A549 (cell line): ENCODE measurements at regions not wholly inside any gene's neighbourhood (a gene's known extent, or its start where the extent isn't known, plus 50 kb on each side); places are given as distances from the start of the nearest gene placed in this dataset.

ENCODE experiments used
- ATAC-seq, 2 experiments: fragments of 200-7000 bp in 1 of 2; fragments of >200 bp in 1 of 2; cut with Nextera tagmentation in 1 of 2; cut with Tn5 transposase in 1 of 2; 3 replicates each; pipeline versions ENCODE4 v1.8.0 to v1.9.1; 2018 to 2020; ENCODE audit warnings: mild to moderate bottlenecking in 1 of 2, moderate library complexity in 1 of 2
- CTCF ChIA-PET: fragments of 300-600 bp; sonication (Branson Sonifier 250); formaldehyde crosslinking; extraction: SDS; loops from one replicate; lab custom pipeline; 2021; ENCODE audit warnings: antibody characterized with exemption, inconsistent platforms; lab: Yijun Ruan, JAX
- POLR2A ChIA-PET: fragments of 350-600 bp; formaldehyde crosslinking; extraction: SDS; loops from one replicate; lab custom pipeline; 2021; ENCODE audit warnings: antibody characterized with exemption, inconsistent platforms; lab: Yijun Ruan, JAX
- DNase-seq, 2 experiments: peaks; one replicate each; pipeline versions ENCODE4 v3.0.0 to v3.0.0-alpha.2; 2011 to 2016; ENCODE audit warnings: low read depth in 1 of 2, low spot score in 1 of 2
- FAIRE-seq: peaks from 2 replicates; lab custom pipeline; 2011; peaks lifted over from hg19 to GRCh38; lab: Jason Lieb, UNC
- H3K27ac ChIP-seq, 2 experiments: fragments of >200 bp; sonication (Bioruptor Twin); formaldehyde crosslinking; 3 replicates each; pipeline ENCODE4 v1.5.1; 2016 to 2017
- H3K4me1 ChIP-seq: fragments of >200 bp; sonication (Bioruptor Twin); formaldehyde crosslinking; 3 replicates; pipeline ENCODE4 v1.6.1; 2016
- H3K4me2 ChIP-seq: fragments of >200 bp; sonication (Bioruptor Twin); formaldehyde crosslinking; 3 replicates; pipeline ENCODE4 v1.6.1; 2016
- H3K4me3 ChIP-seq: fragments of >200 bp; sonication (Bioruptor Twin); formaldehyde crosslinking; 3 replicates; pipeline ENCODE4 v1.5.1; 2016
- H3K9me3 ChIP-seq: fragments of >200 bp; sonication (Bioruptor Twin); formaldehyde crosslinking; 3 replicates; pipeline ENCODE4 v1.6.1; 2016
- CBX8 ChIP-seq: fragments of 200-600 bp; sonication (generic); IDR thresholded peaks from 2 replicates; pipeline ENCODE4 v1.6.1; 2016
- CEBPB ChIP-seq, 2 experiments: fragments of >200 bp in 1 of 2; sonication (Bioruptor Twin) in 1 of 2; formaldehyde crosslinking in 1 of 2; IDR thresholded peaks; 2 replicates each; pipeline ENCODE4 v1.6.1; 2012 to 2016
- CHD4 ChIP-seq: fragments of 200-600 bp; sonication (generic); IDR thresholded peaks from 2 replicates; pipeline ENCODE4 v1.6.1; 2016; ENCODE audit warnings: antibody characterized with exemption, mild to moderate bottlenecking, borderline replicate concordance
- EHF ChIP-seq: fragments of 250-450 bp; sonication (Bioruptor Pico); IDR thresholded peaks from 2 replicates; pipeline ENCODE4 v1.5.0; 2020; ENCODE audit warnings: mild to moderate bottlenecking
- ESRRA ChIP-seq: fragments of 150-350 bp; IDR thresholded peaks from 2 replicates; pipeline ENCODE4 v1.6.1; 2014; ENCODE audit warnings: mild to moderate bottlenecking, low read length, borderline replicate concordance
- FOSL2 ChIP-seq, 2 experiments: fragments of 450-650 bp in 1 of 2; fragments of >200 bp in 1 of 2; sonication (Bioruptor Twin) in 1 of 2; formaldehyde crosslinking; IDR thresholded peaks; 2 replicates each; pipeline versions ENCODE4 v1.5.0 to v1.6.1; 2016 to 2020; ENCODE audit warnings: mild to moderate bottlenecking in 1 of 2, moderate library complexity in 1 of 2
- GATA3 ChIP-seq: IDR thresholded peaks from 2 replicates; pipeline ENCODE4 v1.6.1; 2012; ENCODE audit warnings: borderline replicate concordance
- HDAC2 ChIP-seq: fragments of 200-600 bp; sonication (generic); IDR thresholded peaks from 2 replicates; pipeline ENCODE4 v1.6.1; 2016
- KDM1A ChIP-seq: fragments of 200-600 bp; sonication (generic); IDR thresholded peaks from 2 replicates; pipeline ENCODE4 v1.6.1; 2016; ENCODE audit warnings: low read depth, mild to moderate bottlenecking
- KDM5A ChIP-seq: fragments of 200-600 bp; sonication (generic); IDR thresholded peaks from 2 replicates; pipeline ENCODE4 v1.6.1; 2016; ENCODE audit warnings: antibody characterized with exemption, mild to moderate bottlenecking
- MYC ChIP-seq: IDR thresholded peaks from 2 replicates; pipeline ENCODE4 v1.6.1; 2012; ENCODE audit warnings: mild to moderate bottlenecking, inconsistent platforms, low read length, improper control_type of control experiment, borderline replicate concordance
- NFE2L2 ChIP-seq: fragments of 150-350 bp; conservative IDR thresholded peaks from 2 replicates; pipeline ENCODE4 v1.6.1; 2014; ENCODE audit warnings: low read length
- NPAS2 ChIP-seq: fragments of 250-450 bp; sonication (Bioruptor Pico); IDR thresholded peaks from 2 replicates; pipeline ENCODE4 v1.8.0; 2022; ENCODE audit warnings: mild to moderate bottlenecking, moderate library complexity, borderline replicate concordance
- NR3C1 ChIP-seq: fragments of >200 bp; sonication (Bioruptor Twin); formaldehyde crosslinking; IDR thresholded peaks from 3 replicates; pipeline ENCODE4 v1.6.1; 2017
- PHF8 ChIP-seq: fragments of 200-600 bp; sonication (generic); IDR thresholded peaks from 2 replicates; pipeline ENCODE4 v1.6.1; 2016; ENCODE audit warnings: low read depth, mild to moderate bottlenecking, antibody characterized with exemption, moderate library complexity, borderline replicate concordance
- POLR2A ChIP-seq: IDR thresholded peaks from 2 replicates; pipeline ENCODE4 v1.6.1; 2012; ENCODE audit warnings: mild to moderate bottlenecking, low read length
- RCOR1 ChIP-seq: fragments of 150-350 bp; IDR thresholded peaks from 2 replicates; pipeline ENCODE4 v1.6.1; 2014; ENCODE audit warnings: antibody characterized with exemption, low read length, low read depth
- RNF2 ChIP-seq: fragments of 200-600 bp; sonication (generic); IDR thresholded peaks from 2 replicates; pipeline ENCODE4 v1.6.1; 2016; ENCODE audit warnings: low read depth, mild to moderate bottlenecking, antibody characterized with exemption, moderate library complexity, borderline replicate concordance
- SMC3 ChIP-seq: fragments of >200 bp; sonication (Bioruptor Twin); formaldehyde crosslinking; IDR thresholded peaks from 3 replicates; pipeline ENCODE4 v1.6.1; 2018; ENCODE audit warnings: inconsistent platforms
- SREBF2 ChIP-seq: fragments of 450-650 bp; IDR thresholded peaks from 2 replicates; pipeline ENCODE4 v1.6.1; 2014; ENCODE audit warnings: mild to moderate bottlenecking, moderate library complexity
- TP53 ChIP-seq: fragments of 250-450 bp; sonication (Bioruptor Pico); IDR thresholded peaks from 2 replicates; pipeline ENCODE4 v1.5.0; 2021; ENCODE audit warnings: mild to moderate bottlenecking, moderate library complexity
- ZC3H11A ChIP-seq: fragments of 450-650 bp; IDR thresholded peaks from 2 replicates; pipeline ENCODE4 v1.6.1; 2014; ENCODE audit warnings: antibody characterized with exemption, mild to moderate bottlenecking
- ZSCAN20 ChIP-seq: fragments of 250-450 bp; sonication (Bioruptor Pico); IDR thresholded peaks from 2 replicates; pipeline ENCODE4 v1.8.0; 2022; ENCODE audit warnings: mild to moderate bottlenecking, moderate library complexity
- WGBS: methylation state at CpG from one replicate; pipeline ENCODE4 v1.1.6; 2017; ENCODE audit errors: missing lambda C conversion rate; 5-methylcytosine and 5-hydroxymethylcytosine counted together
- TF ChIP-seq, protein P1 (sequence below): fragments of 450-650 bp; IDR thresholded peaks from 2 replicates; pipeline ENCODE4 v1.6.1; 2014; ENCODE audit warnings: antibody characterized with exemption
- TF ChIP-seq, protein P2 (sequence below): IDR thresholded peaks from 2 replicates; pipeline ENCODE4 v1.6.1; 2012
- TF ChIP-seq, protein P3 (sequence below): fragments of >200 bp; sonication (Bioruptor Twin); formaldehyde crosslinking; IDR thresholded peaks from 2 replicates; pipeline ENCODE4 v1.6.1; 2016
- TF ChIP-seq, protein P4 (sequence below): fragments of 250-450 bp; sonication (Bioruptor Pico); IDR thresholded peaks from 2 replicates; pipeline ENCODE4 v1.5.0; 2021; ENCODE audit warnings: mild to moderate bottlenecking, moderate library complexity, borderline replicate concordance
- TF ChIP-seq, protein P5 (sequence below): fragments of >200 bp; sonication (Bioruptor Twin); formaldehyde crosslinking; IDR thresholded peaks from 3 replicates; pipeline ENCODE4 v1.5.1; 2016
- TF ChIP-seq, protein P6 (sequence below): IDR thresholded peaks from 2 replicates; pipeline ENCODE4 v1.6.1; 2012; ENCODE audit warnings: low read depth, borderline replicate concordance
- TF ChIP-seq, protein P7 (sequence below): IDR thresholded peaks from 2 replicates; pipeline ENCODE4 v1.6.1; 2012

DNA sequence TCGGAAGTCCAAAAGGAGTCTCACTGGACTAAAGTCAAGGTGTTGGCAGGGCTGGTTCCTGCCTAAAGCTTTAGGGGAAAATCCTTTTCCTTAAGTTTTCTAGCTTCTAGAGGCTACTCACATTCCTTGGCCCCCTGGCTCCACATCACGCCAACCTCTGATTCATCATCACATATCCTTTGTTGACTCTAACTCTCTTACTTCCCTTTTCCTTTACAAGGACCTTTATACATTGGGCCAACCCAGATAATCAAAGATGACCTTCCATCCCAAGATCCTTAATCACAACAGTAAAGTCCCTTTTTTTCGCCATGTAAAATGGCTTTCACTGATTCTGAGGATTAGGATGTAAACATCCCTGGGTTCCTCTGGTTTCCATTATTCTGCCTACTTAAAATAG is 146.4 kb upstream of the DCAF8L1 start:
- TF ChIP-seq, protein P1, sequence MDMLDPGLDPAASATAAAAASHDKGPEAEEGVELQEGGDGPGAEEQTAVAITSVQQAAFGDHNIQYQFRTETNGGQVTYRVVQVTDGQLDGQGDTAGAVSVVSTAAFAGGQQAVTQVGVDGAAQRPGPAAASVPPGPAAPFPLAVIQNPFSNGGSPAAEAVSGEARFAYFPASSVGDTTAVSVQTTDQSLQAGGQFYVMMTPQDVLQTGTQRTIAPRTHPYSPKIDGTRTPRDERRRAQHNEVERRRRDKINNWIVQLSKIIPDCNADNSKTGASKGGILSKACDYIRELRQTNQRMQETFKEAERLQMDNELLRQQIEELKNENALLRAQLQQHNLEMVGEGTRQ, result no peak
- TF ChIP-seq SREBF2 (no peak), HDAC2 (no peak), ZC3H11A (no peak), CBX8 (no peak), ZSCAN20 (CRISPR knock-in tag) (no peak), ESRRA (no peak), CHD4 (no peak), RNF2 (no peak), KDM1A (no peak), KDM5A (no peak), GATA3 (no peak), POLR2A (no peak), NFE2L2 (no peak), CEBPB (IDR thresholded peaks at IDR 0.05) (no peak)
- TF ChIP-seq, protein P2, sequence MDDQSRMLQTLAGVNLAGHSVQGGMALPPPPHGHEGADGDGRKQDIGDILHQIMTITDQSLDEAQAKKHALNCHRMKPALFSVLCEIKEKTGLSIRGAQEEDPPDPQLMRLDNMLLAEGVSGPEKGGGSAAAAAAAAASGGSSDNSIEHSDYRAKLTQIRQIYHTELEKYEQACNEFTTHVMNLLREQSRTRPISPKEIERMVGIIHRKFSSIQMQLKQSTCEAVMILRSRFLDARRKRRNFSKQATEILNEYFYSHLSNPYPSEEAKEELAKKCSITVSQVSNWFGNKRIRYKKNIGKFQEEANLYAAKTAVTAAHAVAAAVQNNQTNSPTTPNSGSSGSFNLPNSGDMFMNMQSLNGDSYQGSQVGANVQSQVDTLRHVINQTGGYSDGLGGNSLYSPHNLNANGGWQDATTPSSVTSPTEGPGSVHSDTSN, result no peak
- H3K4me1 ChIP-seq, result no peaks in the 10 kb centered on the region
- 30% methylated on average over 3 of the region's 3 CpGs for WGBS
- POLR2A ChIA-PET, result no interaction called here
- FAIRE-seq (no peak), ATAC-seq (no peak), DNase-seq (no peak)
- H3K27ac ChIP-seq, result no peak overlapping the region
- H3K9me3 ChIP-seq, result no peaks in the 10 kb centered on the region
- CTCF ChIA-PET, result no interaction called here
- H3K4me2 ChIP-seq, result no peak overlapping the region
- H3K4me3 ChIP-seq, result no peak overlapping the region

DNA sequence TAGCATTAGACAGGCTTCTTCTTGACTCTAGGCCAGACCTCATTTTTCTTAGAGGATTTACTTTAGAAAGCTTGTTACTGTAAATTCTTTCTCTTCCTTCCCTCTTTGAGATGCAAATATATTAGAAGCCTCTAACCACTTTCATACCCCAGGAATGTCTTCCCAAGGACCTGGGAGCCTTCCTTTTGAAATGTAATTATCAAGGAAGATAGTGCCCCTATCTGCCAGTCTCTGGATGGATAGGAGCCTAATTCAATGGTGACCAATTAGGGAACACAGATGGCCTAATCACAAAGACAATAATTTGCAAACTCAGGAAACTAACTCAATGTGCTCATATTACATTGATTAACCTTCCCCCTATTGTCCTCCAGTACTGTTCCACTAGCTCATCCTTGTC is 145.6 kb upstream of the DCAF8L1 start:
- ATAC-seq, result no peak

More for the DNA sequence above, 145.6 kb upstream of the DCAF8L1 start:
- Histone ChIP-seq H3K27ac (no peak overlapping the region), H3K4me2 (no peak overlapping the region), H3K4me1 (no peaks in the 10 kb centered on the region), H3K4me3 (no peak overlapping the region), H3K9me3 (no peaks in the 10 kb centered on the region)
- FAIRE-seq (no peak), DNase-seq (no peak)
- TF ChIP-seq, protein P3, sequence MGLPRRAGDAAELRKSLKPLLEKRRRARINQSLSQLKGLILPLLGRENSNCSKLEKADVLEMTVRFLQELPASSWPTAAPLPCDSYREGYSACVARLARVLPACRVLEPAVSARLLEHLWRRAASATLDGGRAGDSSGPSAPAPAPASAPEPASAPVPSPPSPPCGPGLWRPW, result no peak
- TF ChIP-seq, protein P4, sequence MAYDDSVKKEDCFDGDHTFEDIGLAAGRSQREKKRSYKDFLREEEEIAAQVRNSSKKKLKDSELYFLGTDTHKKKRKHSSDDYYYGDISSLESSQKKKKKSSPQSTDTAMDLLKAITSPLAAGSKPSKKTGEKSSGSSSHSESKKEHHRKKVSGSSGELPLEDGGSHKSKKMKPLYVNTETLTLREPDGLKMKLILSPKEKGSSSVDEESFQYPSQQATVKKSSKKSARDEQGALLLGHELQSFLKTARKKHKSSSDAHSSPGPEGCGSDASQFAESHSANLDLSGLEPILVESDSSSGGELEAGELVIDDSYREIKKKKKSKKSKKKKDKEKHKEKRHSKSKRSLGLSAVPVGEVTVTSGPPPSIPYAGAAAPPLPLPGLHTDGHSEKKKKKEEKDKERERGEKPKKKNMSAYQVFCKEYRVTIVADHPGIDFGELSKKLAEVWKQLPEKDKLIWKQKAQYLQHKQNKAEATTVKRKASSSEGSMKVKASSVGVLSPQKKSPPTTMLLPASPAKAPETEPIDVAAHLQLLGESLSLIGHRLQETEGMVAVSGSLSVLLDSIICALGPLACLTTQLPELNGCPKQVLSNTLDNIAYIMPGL (CRISPR knock-in tag), result no peak
- TF ChIP-seq, protein P5, sequence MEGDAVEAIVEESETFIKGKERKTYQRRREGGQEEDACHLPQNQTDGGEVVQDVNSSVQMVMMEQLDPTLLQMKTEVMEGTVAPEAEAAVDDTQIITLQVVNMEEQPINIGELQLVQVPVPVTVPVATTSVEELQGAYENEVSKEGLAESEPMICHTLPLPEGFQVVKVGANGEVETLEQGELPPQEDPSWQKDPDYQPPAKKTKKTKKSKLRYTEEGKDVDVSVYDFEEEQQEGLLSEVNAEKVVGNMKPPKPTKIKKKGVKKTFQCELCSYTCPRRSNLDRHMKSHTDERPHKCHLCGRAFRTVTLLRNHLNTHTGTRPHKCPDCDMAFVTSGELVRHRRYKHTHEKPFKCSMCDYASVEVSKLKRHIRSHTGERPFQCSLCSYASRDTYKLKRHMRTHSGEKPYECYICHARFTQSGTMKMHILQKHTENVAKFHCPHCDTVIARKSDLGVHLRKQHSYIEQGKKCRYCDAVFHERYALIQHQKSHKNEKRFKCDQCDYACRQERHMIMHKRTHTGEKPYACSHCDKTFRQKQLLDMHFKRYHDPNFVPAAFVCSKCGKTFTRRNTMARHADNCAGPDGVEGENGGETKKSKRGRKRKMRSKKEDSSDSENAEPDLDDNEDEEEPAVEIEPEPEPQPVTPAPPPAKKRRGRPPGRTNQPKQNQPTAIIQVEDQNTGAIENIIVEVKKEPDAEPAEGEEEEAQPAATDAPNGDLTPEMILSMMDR, result no peak
- TF ChIP-seq NPAS2 (CRISPR knock-in tag), result no peak
- no peak for TF ChIP-seq TP53 (CRISPR knock-in tag)
- TF ChIP-seq, protein P6, sequence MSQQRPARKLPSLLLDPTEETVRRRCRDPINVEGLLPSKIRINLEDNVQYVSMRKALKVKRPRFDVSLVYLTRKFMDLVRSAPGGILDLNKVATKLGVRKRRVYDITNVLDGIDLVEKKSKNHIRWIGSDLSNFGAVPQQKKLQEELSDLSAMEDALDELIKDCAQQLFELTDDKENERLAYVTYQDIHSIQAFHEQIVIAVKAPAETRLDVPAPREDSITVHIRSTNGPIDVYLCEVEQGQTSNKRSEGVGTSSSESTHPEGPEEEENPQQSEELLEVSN, result no peak
- TF ChIP-seq, protein P1, result no peak
- TF ChIP-seq RNF2, result no peak
- TF ChIP-seq POLR2A, result no peak
- TF ChIP-seq FOSL2 (IDR thresholded peaks at IDR 0.05), result no peak
- TF ChIP-seq FOSL2 (CRISPR knock-in tag; IDR thresholded peaks at IDR 0.05), result no peak
- no peak for TF ChIP-seq MYC
- TF ChIP-seq PHF8, result no peak
- no peak for TF ChIP-seq NR3C1
- no peak for TF ChIP-seq RCOR1
- no peak for TF ChIP-seq EHF
- TF ChIP-seq, protein P7, sequence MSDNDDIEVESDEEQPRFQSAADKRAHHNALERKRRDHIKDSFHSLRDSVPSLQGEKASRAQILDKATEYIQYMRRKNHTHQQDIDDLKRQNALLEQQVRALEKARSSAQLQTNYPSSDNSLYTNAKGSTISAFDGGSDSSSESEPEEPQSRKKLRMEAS, result no peak
- no peak for TF ChIP-seq SMC3
- POLR2A ChIA-PET, result no interaction called here
- CTCF ChIA-PET, result no interaction called here
